HepG2 (cell line): ENCODE measurements at regions not wholly inside any gene's neighbourhood (a gene's known extent, or its start where the extent isn't known, plus 50 kb on each side); places are given as distances from the start of the nearest gene placed in this dataset.

ENCODE experiments used
- ATF2 ChIP-seq: sonication (generic); formaldehyde crosslinking; IDR thresholded peaks from 2 replicates; pipeline ENCODE4 v1.4.0; 2020; ENCODE audit warnings: missing genetic modification reagents
- CTCF ChIP-seq: sonication (generic); formaldehyde crosslinking; IDR thresholded peaks from 2 replicates; pipeline ENCODE4 v1.5.0; 2020; ENCODE audit warnings: mild to moderate bottlenecking, missing genetic modification reagents, moderate library complexity
- EZH2 ChIP-seq: conservative IDR thresholded peaks from 2 replicates; pipeline ENCODE4 v1.6.1; 2012; ENCODE audit warnings: mild to moderate bottlenecking, low read depth, low read length, moderate library complexity
- FUBP1 ChIP-seq: sonication (generic); formaldehyde crosslinking; IDR thresholded peaks from 2 replicates; pipeline ENCODE4 v1.5.1; 2020; ENCODE audit warnings: missing genetic modification reagents, mild to moderate bottlenecking, borderline replicate concordance
- GATAD1 ChIP-seq: IDR thresholded peaks from 2 replicates; pipeline ENCODE4 v1.6.1; 2016; ENCODE audit warnings: missing genetic modification reagents, missing compliant biosample characterization
- NR2F6 ChIP-seq, 2 experiments: IDR thresholded peaks; 2 replicates each; pipeline ENCODE4 v1.6.1; 2016; ENCODE audit warnings: antibody characterized with exemption in 1 of 2, mild to moderate bottlenecking in 1 of 2
- PHB2 ChIP-seq: fragments of 450-650 bp; IDR thresholded peaks from 2 replicates; pipeline ENCODE4 v1.6.1; 2018; ENCODE audit not compliant: partially characterized antibody
- POLR2A ChIP-seq, 2 experiments: IDR thresholded peaks; 2 replicates each; pipeline ENCODE4 v1.6.1; 2011; ENCODE audit warnings: low read depth in 2 of 2, low read length in 2 of 2, mild to moderate bottlenecking in 1 of 2, moderate library complexity in 1 of 2; ENCODE audit not compliant: insufficient read depth in 1 of 2
- SIN3A ChIP-seq: IDR thresholded peaks from 2 replicates; pipeline ENCODE4 v1.6.1; 2011; ENCODE audit warnings: low read depth, mild to moderate bottlenecking, control low read depth, low read length, borderline replicate concordance
- SUZ12 ChIP-seq: fragments of 150-350 bp; IDR thresholded peaks from 2 replicates; pipeline ENCODE4 v1.6.1; 2014; ENCODE audit warnings: low read depth, low read length
- TCF12 ChIP-seq, 2 experiments: fragments of 450-650 bp in 1 of 2; sonication (generic) in 1 of 2; formaldehyde crosslinking in 1 of 2; IDR thresholded peaks; 2 replicates each; pipeline versions ENCODE4 v1.6.1 to v1.8.0; 2017 to 2022; ENCODE audit warnings: antibody characterized with exemption in 1 of 2, mild to moderate bottlenecking in 1 of 2, missing genetic modification reagents in 1 of 2, moderate library complexity in 1 of 2
- ZNF275 ChIP-seq: sonication (generic); formaldehyde crosslinking; IDR thresholded peaks from 2 replicates; pipeline ENCODE4 v1.8.0; 2022; ENCODE audit warnings: missing genetic modification reagents, mild to moderate bottlenecking, inconsistent platforms, borderline replicate concordance
- ZSCAN5A ChIP-seq: sonication (generic); formaldehyde crosslinking; IDR thresholded peaks from 2 replicates; pipeline ENCODE4 v1.8.0; 2022; ENCODE audit warnings: mild to moderate bottlenecking, missing genetic modification reagents, borderline replicate concordance
- ZZZ3 ChIP-seq: sonication (generic); formaldehyde crosslinking; IDR thresholded peaks from 2 replicates; pipeline ENCODE4 v1.4.0; 2020; ENCODE audit warnings: missing genetic modification reagents, mild to moderate bottlenecking, borderline replicate concordance

- TF ChIP-seq CTCF (CRISPR knock-in tag) (no peak), GATAD1 (no peak), TCF12 (IDR thresholded peaks at IDR 0.05) (no peak), TCF12 (CRISPR knock-in tag; IDR thresholded peaks at IDR 0.05) (no peak), SUZ12 (no peak), EZH2 (no peak), FUBP1 (CRISPR knock-in tag) (no peak), NR2F6 (IDR thresholded peaks at IDR 0.05) (no peak), NR2F6 (CRISPR knock-in tag; IDR thresholded peaks at IDR 0.05) (no peak), ZSCAN5A (CRISPR knock-in tag) (no peak), ZNF275 (CRISPR knock-in tag) (no peak), ATF2 (no peak), ZZZ3 (CRISPR knock-in tag) (no peak), POLR2A (IDR thresholded peaks at IDR 0.05; ENCODE audit: insufficient read depth in 1 of 2, low read depth in 2 of 2, low read length in 2 of 2) (no peak), PHB2 (no peak), SIN3A (no peak)
Observed at GRCh38 chr11:111176603-111177002, 68.9 kb upstream of the POU2AF2 start.
